ENCODE measurements at regions not wholly inside any gene's neighbourhood (a gene's known extent, or its start where the extent isn't known, plus 50 kb on each side); places are given as distances from the start of the nearest gene placed in this dataset.

DNA sequence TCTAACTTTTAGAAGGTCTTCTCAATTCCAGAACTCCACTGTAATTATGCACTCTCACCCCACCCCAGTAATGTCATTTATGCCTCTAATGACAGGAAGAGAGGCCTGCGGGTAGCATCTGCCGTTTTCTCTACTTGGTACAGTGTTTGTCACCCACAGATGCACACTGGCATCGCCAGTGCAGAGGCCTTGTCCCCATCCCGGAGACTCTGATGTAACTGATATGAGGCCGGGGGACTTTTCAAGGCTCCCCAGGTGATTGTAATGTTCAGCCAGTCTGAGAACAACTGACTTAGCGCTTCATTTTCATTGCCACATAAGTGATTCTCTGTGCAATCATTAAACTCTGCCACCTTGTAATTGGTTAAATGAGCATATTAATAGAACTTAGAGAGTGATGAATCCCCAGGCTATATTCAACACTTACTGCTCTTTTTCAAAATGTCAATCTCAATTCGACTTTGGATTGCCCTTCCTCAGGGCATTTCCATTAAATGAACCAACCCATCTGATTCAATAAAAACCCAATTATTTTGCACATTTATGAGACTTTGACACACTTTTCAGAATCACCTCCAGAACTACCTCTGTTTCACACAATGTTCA lies 113.2 kb downstream of the HERPUD2 start:
- no peak for DNase-seq (ENCODE audit: insufficient read length, low spot score)
- FAIRE-seq, result no peak

DNA sequence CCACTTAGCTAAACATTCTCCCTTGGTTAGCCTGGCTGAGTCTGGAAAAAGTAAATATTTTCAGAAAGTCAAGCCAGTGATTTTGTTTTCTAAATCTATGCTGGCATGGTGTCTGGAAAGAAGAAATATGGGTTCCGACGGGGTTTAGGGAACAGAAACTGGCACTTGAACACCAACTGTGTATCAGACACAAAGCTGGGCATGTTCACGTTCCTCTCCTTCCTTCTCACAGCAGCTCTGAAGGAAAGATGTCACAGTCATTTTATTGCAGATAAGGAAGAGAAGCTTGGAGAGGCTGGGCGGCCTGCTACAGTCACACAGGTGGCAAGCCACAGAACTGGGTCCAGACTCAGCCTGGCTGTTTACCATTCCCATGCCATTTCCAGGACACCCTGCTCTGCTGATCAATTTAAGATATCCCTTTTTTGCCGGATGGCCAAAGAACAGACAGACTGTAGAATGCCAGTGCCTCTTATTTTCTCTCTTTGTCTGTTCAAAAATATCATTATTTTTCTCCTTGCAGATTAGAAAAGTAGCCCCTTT lies 118.8 kb downstream of the HERPUD2 start:
- no peak for DNase-seq (ENCODE audit: insufficient read length, low spot score)
- FAIRE-seq, result no peak

DNA sequence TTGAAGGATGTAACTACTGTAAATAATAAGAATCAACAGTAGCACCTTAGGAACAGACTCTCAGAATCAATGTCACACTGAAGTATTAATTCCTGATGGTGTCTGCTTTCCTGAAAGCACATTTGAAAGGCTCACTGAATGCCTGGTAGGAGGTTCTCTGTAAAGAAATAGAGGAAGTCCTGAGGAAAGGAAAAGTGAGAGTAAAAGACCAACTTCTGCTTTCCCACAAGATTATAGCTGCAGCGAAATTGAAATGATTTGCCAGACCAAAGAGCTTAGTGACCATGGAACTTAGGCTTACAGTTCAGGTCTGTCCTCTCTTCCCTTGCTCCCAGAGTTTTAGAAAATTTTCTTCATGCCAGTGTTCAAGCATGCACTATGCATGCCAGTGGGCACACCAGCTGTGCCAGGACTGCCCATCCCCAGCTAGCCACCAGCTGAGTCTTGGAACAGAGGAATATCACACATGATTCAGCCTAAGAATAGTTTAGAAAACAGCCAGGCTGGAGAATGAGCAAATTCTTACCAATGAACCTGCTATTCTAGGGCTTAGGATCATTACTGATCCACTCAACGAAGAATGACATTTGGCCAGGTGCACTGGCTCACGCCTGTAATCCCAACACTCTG lies 123.2 kb downstream of the HERPUD2 start:
- FAIRE-seq (no peak), DNase-seq (ENCODE audit: insufficient read length, low spot score) (no peak)

DNA sequence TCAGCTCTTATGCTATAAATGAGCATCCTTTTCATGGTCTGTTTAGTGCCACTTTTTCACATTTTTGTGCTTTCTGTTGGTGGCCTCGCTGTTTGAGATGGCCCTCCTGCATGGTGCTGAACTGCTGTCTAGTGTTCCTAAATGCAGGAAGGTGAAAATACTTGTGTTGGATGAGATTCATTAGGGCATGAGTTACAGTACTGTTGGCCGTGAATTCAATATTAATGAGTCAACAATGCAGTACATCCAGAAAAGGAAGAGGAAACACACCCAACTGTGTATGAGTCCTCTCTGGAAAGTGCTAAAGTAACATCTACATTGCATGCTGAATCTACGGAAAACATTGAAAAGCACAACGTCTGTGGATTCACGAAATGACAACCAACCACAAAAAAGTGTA lies 124.0 kb downstream of the HERPUD2 start:
- DNase-seq (ENCODE audit: insufficient read length, low spot score) (no peak), FAIRE-seq (no peak)

DNA sequence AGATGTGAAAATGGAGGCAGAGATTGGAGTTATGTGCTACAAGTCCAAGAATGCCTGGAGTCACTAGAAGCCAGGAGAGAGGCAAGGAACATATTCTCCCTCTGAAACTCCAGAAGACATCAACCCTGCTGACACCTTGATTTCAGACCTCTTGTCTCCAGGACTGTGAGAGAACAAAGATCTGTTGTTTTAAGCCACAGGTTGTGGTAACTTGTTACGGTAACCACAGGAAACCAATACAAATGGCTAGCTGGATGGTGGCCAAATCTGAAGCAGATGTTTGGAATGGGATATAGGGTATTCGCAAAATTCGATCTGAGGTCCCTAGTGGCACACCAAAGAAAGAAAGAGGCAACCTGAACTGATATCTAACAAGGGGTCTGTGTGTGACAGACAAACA lies 129.0 kb downstream of the HERPUD2 start:
- DNase-seq (ENCODE audit: insufficient read length, low spot score) (no peak), FAIRE-seq (no peak)

DNA sequence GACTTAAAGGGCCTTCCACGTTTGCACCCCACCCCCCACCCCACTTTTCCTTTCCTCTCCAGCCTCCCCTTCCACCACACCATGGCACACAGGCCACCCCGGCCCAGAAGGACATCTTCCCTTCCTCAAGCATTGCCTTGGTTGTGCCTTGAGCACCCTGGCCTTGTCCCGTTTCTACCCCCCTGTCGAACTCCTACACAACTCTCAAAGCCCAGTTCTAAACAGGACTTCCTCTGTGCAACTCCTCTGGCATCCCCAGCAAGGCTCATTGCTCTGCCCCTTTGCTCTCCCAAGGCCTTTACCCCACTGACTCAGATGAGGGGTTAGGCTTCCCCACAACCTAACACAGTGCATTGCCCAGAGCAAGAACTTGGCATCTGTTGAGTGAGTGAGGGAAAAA lies 136.1 kb downstream of the HERPUD2 start:
- no peak for FAIRE-seq
- no peak for DNase-seq (ENCODE audit: insufficient read length, low spot score)

DNA sequence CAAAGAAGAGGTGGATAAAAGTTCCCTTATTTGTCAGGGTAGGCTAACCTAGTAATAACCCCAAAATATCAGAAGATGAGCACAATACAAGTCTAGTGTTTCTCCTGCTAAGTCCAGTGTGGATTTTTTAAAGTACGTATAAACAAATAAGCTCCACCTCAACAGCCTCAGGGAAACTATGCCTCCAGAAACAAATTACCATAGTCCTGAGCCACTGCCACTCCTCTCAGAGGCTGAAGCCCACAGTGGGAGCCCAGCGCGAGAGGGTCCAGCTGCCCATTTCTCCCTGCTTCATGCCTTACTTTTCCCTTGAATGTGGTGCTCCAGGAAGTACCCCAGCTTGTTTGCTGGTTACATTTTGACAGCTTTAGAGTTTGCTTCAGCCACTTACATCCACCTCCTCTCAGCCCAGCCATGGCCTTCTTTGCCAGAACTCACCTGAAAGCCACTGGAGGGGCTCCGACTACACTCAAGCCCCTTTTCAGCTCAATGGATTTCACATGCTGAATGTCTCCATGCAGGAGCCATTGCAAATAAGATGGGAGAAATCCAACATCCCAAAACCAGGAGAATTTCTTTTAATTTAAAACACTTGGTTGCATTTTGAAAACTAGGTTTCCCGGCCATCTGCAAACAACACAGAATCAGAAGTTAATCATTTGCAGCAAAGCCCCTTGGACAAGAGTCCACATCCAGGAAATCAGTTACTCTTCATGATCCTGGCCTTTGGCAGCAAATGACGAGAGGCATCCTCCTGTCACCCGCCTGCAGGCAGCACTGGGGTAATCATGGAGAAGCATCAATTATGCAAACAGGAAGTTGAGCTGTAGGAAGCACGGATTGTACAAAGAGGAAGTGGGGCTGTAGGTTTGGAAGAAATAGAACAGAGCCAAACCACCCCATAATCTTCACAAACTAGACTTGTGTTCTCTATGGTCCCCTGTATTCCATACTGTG lies 138.1 kb downstream of the HERPUD2 start:
- FAIRE-seq, result no peak
- no peak for DNase-seq (ENCODE audit: insufficient read length, low spot score)

DNA sequence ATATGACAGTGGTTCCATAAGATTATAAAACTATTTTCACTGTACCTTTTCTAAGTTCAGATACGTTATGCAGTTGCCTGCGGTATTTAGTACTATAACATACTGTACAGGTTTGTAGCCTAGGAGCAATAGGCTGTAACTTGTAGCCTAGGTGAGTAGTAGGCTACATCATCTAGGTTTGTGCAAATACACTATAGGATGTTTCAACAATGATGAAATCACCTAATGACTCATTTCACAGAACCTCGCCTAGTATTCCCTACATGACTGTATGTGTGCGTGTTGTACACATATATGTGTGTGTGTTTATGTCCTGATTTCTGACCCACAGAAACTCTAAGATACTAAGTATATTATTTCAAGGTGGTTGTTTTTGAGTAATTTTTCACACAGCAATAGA lies 139.0 kb downstream of the HERPUD2 start:
- FAIRE-seq, result no peak

DNA sequence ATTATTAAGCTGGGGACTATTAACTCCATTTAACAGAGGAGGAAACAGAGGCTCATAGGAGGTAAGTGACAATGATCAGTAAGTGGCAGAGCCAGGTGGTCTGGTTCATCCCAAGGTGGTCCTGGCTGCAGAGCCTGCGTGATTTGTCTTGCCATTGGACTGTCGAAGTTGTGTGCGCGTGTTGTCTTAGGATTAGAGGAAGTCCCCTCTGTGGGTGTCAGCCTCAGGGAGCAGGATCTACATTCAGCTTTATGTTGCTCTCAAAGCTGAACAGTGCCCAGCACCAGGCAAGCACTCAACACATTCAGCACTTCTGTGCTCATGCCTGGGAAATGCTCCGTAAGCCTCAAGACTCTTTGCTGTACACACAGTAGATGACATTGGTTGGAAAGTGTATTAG lies 139.5 kb downstream of the HERPUD2 start:
- FAIRE-seq (no peak), DNase-seq (ENCODE audit: insufficient read length, low spot score) (no peak)

More for the DNA sequence above, 139.0 kb downstream of the HERPUD2 start:
- no peak for DNase-seq (ENCODE audit: insufficient read length, low spot score)

DNA sequence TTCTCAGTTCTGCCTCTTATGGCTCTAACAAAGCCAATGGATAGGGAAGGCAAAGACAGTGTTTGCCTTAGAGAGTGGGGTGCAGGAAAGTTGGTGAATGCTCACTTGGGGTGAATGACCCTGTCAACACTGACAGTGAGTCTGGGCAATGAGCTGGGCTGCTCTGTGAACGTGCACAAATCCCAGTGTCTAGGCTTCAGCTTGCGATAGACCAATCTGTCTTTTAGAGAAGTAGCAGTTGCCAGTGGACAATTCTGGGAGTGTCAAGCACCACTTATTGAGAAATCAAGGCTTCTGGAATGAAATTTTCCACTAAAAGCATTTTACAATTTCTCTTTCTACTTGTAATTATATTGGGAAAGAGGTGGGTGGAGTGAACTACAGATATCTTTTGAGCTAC lies 141.4 kb downstream of the HERPUD2 start:
- no peak for DNase-seq (ENCODE audit: insufficient read length, low spot score)
- no peak for FAIRE-seq

DNA sequence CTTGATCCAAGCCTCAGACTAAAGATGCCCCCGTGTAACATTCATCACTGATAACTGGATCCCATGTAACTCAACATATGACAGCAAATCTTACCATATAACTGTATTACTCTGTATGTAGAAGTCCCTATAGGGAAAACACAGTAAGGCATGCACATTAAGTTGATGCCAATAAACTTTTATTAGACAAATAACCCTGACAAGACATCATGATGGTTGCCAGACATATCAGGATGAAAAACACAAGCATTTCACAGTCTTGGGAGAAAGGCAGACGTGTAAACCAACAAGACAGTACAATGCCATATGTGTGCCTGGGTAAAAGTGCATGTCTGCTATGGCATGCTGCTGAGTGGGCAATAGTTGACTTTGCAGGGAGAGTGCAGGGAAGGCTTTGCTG lies 142.2 kb downstream of the HERPUD2 start:
- DNase-seq (ENCODE audit: insufficient read length, low spot score), result no peak
- FAIRE-seq, result no peak

DNA sequence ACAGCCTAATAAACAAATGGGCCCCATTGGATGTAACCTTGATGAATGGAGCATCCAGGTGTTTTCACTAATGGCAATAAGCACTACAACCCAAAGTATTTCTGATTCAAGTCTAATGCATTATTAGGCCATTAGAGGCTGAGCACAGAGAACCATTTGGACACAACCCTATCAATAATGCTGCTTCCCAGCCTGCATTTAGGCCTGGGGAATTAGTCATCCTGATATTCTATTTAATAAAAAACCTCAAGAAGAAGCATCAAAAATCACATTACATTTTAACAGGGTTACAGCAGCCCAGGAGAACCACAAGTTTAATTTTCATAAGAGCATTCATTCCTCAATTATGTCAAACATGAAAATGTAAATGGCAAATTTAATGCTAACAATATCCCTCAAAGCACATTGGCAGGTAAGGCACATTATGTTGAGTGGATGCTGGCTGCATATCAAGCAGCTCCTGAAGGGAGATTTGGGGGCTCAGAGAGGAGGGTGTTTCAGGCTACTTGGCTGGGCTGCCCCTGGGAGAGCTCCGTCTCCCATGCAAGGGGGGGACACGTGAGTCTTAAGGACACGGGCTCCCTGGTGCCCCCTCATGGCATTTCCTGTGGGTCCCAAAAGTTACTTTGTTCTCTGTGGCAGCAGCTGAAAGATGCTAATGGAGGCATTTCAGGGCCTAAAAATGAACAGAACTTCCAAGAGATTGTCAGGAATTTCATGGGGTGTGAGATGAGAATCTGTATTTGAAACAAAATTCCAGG lies 143.4 kb downstream of the HERPUD2 start:
- DNase-seq (ENCODE audit: insufficient read length, low spot score) (no peak), FAIRE-seq (no peak)

DNA sequence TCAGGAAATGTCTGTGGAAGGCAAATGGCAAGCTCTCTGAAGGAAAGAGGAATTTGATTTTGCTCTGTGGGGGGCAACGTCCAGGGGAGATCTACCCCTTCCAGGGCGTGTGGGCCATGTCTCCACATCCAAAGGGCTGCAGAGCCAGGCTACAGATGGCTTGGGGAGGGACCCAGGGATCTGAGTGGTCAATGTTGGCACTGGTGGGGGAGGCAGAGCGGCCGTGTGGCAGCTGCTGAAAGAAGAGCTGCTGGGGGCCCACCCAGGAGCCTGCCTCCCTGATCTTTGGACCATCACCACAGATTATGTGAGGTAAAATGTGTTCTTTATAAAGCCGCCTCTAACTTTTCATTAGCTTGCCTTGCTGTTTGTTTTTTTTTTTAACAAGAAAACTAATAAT lies 144.1 kb downstream of the HERPUD2 start:
- FAIRE-seq, result no peak
- no peak for DNase-seq (ENCODE audit: insufficient read length, low spot score)

DNA sequence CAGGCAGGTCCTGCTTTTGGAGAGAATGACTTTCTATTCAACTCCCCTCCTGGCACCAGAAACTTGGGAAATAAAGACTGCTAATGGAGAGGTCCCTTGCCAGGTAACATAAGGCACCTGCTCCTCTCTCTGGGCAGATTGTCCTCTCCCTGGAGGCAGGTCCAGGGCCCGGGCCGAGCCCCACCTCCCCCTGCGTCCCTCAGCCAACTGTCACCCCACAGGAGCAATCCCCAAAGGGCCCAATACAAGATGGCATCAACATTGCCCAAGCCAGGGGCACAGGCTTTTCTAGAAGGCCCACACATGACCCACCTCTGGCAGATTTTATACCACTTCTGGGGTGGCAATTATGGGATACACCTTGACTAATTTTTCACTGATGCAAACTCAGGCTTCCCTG lies 145.2 kb downstream of the HERPUD2 start:
- FAIRE-seq, result no peak
- DNase-seq (ENCODE audit: insufficient read length, low spot score), result no peak

DNA sequence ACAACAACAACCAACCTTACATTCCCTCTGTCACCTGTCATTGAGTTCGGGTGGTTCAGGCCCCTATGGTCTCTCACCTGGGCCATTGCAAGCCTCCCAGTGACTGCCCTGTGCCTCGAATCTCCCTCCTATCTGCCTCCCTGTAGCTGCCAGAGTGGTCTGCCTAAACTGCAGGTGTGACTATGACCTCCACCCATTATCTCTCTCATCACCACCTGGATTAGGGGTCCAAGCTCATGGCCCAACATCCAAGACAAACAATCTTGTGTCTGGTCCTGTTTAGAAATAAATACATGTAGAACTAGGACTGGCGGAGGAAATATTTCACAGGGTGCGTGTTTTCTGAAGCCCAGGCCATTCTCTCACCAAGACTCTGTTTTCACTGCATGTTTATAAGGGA lies 146.6 kb downstream of the HERPUD2 start:
- FAIRE-seq, result no peak
- DNase-seq (ENCODE audit: insufficient read length, low spot score), result no peak

DNA sequence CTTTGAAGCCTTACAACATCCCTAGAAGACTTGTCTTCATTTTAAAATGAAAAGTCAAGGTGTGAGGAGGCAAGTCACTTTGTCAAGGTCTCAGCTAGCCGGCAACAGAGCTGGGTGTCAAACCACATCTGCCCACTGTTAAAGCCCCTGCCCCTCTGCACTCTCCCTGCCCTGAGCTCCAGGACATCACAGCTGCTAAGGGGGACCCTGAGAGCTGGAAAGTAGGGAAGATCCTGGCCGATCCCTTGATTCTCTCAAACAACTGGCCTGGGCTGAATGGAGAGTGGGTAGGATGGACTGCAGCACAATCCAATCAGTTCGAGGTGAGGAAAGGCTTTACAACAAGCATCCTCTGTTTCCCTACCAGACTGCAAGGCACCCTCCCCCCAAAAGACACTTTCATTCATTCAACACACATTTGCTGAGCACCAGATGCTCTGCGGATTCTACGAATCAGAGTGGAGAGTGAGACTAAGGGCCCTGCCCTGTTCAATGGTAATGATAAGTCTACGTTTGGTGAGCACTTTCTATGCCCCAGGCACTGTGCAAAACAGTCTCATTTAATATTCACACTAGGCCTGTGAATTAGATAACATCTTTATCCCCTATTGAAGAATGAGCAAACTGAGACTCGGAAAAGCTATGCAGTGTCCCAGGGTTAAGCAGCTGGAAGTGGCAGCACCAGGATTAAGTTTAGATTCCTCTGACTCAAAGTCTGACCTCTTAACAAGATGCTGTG lies 148.1 kb downstream of the HERPUD2 start:
- FAIRE-seq, result no peak
- no peak for DNase-seq (ENCODE audit: insufficient read length, low spot score)

DNA sequence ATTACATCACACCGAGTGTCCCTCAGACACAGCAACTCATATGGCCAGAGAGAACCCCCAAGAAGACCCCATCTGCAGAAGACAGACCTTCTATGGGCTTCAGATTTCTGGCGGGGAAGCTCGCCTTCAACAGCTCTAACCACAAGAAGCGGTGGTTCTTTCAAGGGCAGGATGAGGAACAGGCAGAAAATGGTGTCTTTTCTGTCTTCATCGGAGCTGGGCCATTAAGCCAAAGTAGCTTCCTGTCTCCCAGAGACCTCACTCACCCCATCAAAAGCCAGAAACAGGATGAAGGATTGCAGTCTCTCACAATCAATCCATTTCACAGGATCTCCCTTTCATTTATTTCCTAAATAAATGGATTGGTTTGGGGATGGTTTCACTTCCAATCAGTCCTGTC lies 149.1 kb downstream of the HERPUD2 start:
- FAIRE-seq, result no peak

DNA sequence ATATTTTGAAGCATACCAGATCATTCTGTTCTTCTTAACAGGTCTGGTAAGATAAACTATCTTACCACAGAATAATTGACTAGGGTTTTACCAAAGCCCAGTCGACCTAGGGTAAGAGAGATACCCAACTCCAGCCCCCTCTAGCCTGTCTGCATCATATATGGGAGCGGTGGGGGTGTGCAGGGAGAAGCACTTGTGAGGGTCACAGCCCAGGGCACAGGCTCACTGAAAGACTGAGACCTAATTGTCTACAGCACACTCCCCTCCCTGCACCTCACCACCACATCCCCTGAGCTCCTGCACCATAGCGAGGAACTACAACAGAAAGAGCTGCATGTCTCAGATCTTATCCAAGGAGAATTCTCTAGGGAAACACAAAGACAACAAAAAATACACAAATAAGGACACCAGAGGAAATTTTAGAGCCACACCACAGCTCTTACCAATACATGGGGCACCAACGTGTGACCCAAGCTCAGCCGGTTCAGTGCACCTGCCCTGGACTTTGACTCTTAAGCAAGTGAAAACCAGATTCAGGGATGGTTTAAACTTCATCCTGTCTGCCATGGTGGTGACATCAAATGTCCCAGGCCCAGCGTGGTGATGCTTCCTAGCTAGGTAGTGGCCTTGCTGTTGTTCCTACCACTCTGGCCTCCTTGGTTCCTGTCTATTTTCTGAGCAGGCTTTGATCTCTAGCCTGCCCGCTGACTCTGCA lies 150.8 kb downstream of the HERPUD2 start:
- DNase-seq (ENCODE audit: insufficient read length, low spot score) (no peak), FAIRE-seq (no peak)

More for the DNA sequence above, 149.1 kb downstream of the HERPUD2 start:
- no peak for DNase-seq (ENCODE audit: insufficient read length, low spot score)

Data from GM19239 (cell line).